OCI-LY3 (cell line): ENCODE measurements at regions not wholly inside any gene's neighbourhood (a gene's known extent, or its start where the extent isn't known, plus 50 kb on each side); places are given as distances from the start of the nearest gene placed in this dataset.

Experiments used
- H2AFZ ChIP-seq: fragments of 200-600, 300-600 bp; shearing (Covaris generic); 2 replicates; pipeline ENCODE4 v1.6.0; 2014; ENCODE audit warnings: antibody characterized with exemption, low read depth, low read length
- H3K27ac ChIP-seq: fragments of 200-600, 300-600 bp; sonication (generic); 2 replicates; pipeline ENCODE4 v1.5.1; 2014; ENCODE audit warnings: mild to moderate bottlenecking, low read length, moderate library complexity, mixed read lengths
- H3K27me3 ChIP-seq: fragments of 200-600, 300-600 bp; sonication (generic); 2 replicates; pipeline ENCODE4 v1.6.1; 2014; ENCODE audit warnings: low read depth, low read length, mixed read lengths
- H3K36me3 ChIP-seq: fragments of 200-600, 300-600 bp; sonication (generic); replicated peaks from 2 replicates; pipeline ENCODE3; 2014; ENCODE audit warnings: low read depth, low read length, mixed read lengths
- H3K4me1 ChIP-seq: fragments of 300-600, 200-600 bp; sonication (generic); 2 replicates; pipeline ENCODE4 v1.6.1; 2014; ENCODE audit warnings: low read length, mixed read lengths
- H3K4me2 ChIP-seq: fragments of 200-600, 300-600 bp; sonication (generic); 2 replicates; pipeline ENCODE4 v1.6.1; 2014; ENCODE audit warnings: low read length, mixed read lengths
- H3K4me3 ChIP-seq: fragments of 300-600, 200-600 bp; sonication (generic); 2 replicates; pipeline ENCODE4 v1.5.1; 2014; ENCODE audit warnings: antibody characterized with exemption, mild to moderate bottlenecking, low read length, moderate library complexity
- H3K79me2 ChIP-seq: fragments of 300-600, 200-600 bp; shearing (Covaris generic); 2 replicates; pipeline ENCODE4 v1.6.1; 2014; ENCODE audit warnings: mild to moderate bottlenecking, low read length, mixed read lengths
- H3K9ac ChIP-seq: fragments of 300-600, 200-600 bp; shearing (Covaris generic); 2 replicates; pipeline ENCODE4 v1.6.0; 2014; ENCODE audit warnings: mild to moderate bottlenecking, low read length, moderate library complexity
- H3K9me3 ChIP-seq: fragments of 200-600, 300-600 bp; shearing (Covaris generic); 2 replicates; pipeline ENCODE4 v1.6.1; 2014; ENCODE audit warnings: low read length, mixed read lengths; ENCODE audit not compliant: insufficient read depth
- H4K20me1 ChIP-seq: fragments of 200-600, 300-600 bp; sonication (generic); 2 replicates; pipeline ENCODE4 v1.6.1; 2016; ENCODE audit warnings: low read length, mixed read lengths; ENCODE audit not compliant: insufficient read depth
- CTCF ChIP-seq: fragments of 200-600, 300-600 bp; sonication (generic); IDR thresholded peaks from 2 replicates; pipeline ENCODE4 v1.5.1; 2014; ENCODE audit warnings: antibody characterized with exemption, low read length, low read depth
- EZH2phosphoT487 ChIP-seq: fragments of 200-600 bp; shearing (Covaris generic); IDR thresholded peaks from 2 replicates; pipeline ENCODE4 v1.6.1; 2018; ENCODE audit warnings: antibody characterized with exemption, mixed run types, low read depth

DNA sequence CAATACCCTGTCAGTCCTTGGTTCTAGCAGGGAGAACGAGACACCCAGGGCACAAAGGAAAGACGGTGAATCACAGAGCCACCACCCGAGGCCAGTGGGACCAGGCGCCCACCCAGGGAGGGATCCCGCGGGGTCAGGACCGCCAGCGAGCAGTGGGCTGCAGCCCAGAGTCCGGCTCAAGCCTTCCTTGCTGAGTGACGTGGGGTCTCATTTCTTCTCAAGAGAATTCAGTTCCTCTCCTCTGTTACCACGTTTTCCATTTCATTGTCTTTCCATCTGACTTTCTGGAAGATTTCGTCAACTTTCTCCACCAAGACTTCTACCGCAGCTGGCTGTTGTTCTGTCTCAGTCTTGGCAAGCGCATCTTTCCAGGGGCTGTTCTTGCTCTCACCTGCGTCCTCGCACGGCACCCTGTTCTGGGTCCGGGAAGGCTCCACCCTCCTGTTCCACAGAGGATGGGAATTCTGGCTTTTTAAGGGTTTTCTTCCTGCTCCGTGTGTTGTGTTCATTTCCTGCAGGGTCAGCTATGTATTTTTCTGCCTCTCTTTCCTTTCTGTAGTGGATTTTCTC, 248.6 kb downstream of the NDUFA10 start:
- no peaks in the 10 kb centered on the region for H4K20me1 ChIP-seq
- no peaks in the 10 kb centered on the region for H3K9me3 ChIP-seq
- no peaks in the 10 kb centered on the region for H3K36me3 ChIP-seq
- no peak overlapping the region for H3K4me3 ChIP-seq
- TF ChIP-seq CTCF: no peak
- no peak for TF ChIP-seq EZH2phosphoT487
- H3K27me3 ChIP-seq: no peaks in the 10 kb centered on the region
- no peak overlapping the region for H3K4me2 ChIP-seq
- no peak overlapping the region for H3K27ac ChIP-seq
- no peaks in the 10 kb centered on the region for H3K4me1 ChIP-seq
- no peaks in the 10 kb centered on the region for H3K79me2 ChIP-seq
- no peak overlapping the region for H3K9ac ChIP-seq
- H2AFZ ChIP-seq: no peak overlapping the region

DNA sequence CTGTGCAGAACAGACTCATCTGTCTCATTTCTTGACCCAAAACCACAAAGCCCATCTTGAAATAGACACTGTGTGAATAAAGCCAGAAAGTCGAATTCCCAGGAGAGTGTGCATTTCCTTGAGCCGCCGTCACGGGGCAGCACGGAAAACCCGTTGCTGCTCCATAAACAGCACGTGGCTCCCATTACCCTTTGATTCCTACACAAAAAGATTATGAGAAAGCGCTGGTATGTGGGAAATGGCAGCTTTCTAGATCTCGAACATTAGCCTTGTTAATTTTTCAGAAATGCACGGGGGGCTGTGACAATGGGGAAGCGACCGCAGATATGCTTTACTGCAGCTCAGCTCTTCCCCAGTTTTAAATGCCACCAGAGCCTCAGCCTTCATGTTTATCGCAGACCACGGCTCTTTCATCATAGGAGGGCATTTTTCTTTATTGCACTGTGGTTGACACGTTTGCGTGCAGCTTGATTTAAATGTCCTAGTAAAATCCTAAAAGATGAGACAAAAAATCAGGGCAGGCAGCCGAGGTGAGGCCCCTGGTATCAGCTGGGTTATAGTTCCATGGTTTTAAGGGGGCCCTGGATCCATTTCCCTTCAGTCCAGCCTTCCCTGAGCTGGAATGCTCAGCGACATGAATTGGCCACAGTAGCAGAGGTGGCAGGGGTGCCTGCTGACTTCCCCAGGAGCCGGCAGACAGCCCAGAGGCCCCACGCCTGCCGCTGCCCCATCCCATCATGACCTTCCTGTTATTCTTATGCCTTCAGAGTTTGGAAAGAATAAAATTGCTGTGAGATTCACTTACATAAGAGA, 249.3 kb downstream of the NDUFA10 start:
- Histone ChIP-seq H3K9me3 (no peaks in the 10 kb centered on the region), H3K27ac (no peak overlapping the region), H3K79me2 (no peaks in the 10 kb centered on the region), H3K27me3 (no peaks in the 10 kb centered on the region), H3K4me3 (no peak overlapping the region), H4K20me1 (no peaks in the 10 kb centered on the region), H3K4me1 (no peaks in the 10 kb centered on the region), H3K36me3 (no peaks in the 10 kb centered on the region), H2AFZ (no peak overlapping the region), H3K9ac (no peak overlapping the region), H3K4me2 (no peak overlapping the region)
- TF ChIP-seq CTCF: no peak
- TF ChIP-seq EZH2phosphoT487: no peak

DNA sequence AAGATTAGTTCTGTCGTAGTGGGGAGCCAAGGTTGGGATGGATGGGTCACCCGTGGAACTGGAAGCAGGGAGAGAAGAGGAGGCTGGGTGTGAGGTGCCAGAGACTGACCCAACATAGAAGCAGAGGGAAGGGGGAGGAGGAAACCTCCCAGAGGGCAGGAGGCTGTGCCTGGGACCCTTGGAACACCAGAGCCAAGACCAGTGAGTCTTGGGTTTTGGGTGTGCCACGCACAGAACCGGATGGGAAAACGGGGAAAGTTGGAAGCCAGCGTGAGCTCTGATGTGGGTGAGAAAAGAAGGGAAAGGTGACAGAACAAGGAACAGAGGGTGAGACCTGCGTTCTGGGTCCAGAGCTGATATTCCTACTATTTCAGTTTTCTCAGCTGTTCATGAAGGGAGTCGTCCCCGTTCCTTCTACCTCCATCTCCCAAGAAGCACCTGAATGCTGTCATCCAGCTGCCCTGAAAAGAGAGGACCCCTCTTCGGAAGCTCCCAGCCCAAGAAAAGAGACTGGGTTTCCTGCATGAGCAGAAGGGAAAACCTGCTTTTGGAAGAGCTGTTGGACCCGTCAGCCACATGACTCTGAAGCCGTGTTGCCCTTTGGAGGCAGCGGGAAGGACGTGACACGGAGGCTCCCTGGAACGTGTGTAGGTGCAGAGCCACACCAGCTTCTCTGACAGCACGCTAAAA, 250.1 kb downstream of the NDUFA10 start:
- Histone ChIP-seq H2AFZ (no peak overlapping the region), H3K9ac (no peak overlapping the region), H3K27me3 (no peaks in the 10 kb centered on the region), H3K27ac (no peak overlapping the region), H4K20me1 (no peaks in the 10 kb centered on the region), H3K9me3 (no peaks in the 10 kb centered on the region), H3K4me1 (no peaks in the 10 kb centered on the region), H3K79me2 (no peaks in the 10 kb centered on the region), H3K36me3 (no peaks in the 10 kb centered on the region), H3K4me3 (no peak overlapping the region), H3K4me2 (no peak overlapping the region)
- TF ChIP-seq EZH2phosphoT487 (no peak), CTCF (no peak)

DNA sequence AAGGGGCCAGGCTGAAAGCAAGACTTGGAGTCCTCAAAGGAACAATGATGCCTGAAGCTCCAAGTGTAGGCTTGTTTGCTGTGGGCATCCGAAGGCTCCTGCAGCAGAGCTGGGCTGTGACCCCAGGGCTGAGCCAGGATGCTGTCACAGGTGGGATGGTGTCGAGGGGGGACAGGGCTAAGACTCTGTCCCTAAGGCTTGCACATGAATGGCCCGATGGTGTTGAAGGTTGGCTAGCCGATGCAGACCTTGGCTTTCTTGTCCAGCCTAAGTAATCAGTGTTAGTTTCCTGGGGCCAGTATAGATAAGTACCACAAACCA, 251.0 kb downstream of the NDUFA10 start:
- no peaks in the 10 kb centered on the region for H3K79me2 ChIP-seq
- H4K20me1 ChIP-seq: no peaks in the 10 kb centered on the region
- no peaks in the 10 kb centered on the region for H3K36me3 ChIP-seq
- no peak for TF ChIP-seq EZH2phosphoT487
- no peak for TF ChIP-seq CTCF
- H3K27ac ChIP-seq: no peak overlapping the region
- H3K9ac ChIP-seq: no peak overlapping the region
- H2AFZ ChIP-seq: no peak overlapping the region
- H3K4me1 ChIP-seq: no peaks in the 10 kb centered on the region
- no peaks in the 10 kb centered on the region for H3K27me3 ChIP-seq
- H3K9me3 ChIP-seq: no peaks in the 10 kb centered on the region
- H3K4me2 ChIP-seq: no peak overlapping the region
- H3K4me3 ChIP-seq: no peak overlapping the region
